OCI-LY7 (cell line): ENCODE measurements at regions not wholly inside any gene's neighbourhood (a gene's known extent, or its start where the extent isn't known, plus 50 kb on each side); places are given as distances from the start of the nearest gene placed in this dataset.

Experiments
- CTCF ChIP-seq: fragments of 200-600 bp; sonication (generic); conservative IDR thresholded peaks from 2 replicates; pipeline ENCODE4 v1.5.1; 2014; ENCODE audit warnings: mild to moderate bottlenecking, antibody characterized with exemption, low read length, moderate library complexity, mixed read lengths
- EZH2phosphoT487 ChIP-seq: fragments of 200-600 bp; sonication (generic); IDR thresholded peaks from 2 replicates; pipeline ENCODE4 v1.6.1; 2018; ENCODE audit warnings: low read depth, borderline replicate concordance, mild to moderate bottlenecking, mixed run types, antibody characterized with exemption, low read length, moderate library complexity, mixed read lengths

GRCh38 chr3:72232331-72232730, 447.4 kb upstream of the PROK2 start:
- TF ChIP-seq CTCF (no peak), EZH2phosphoT487 (no peak)
